ENCODE measurements at regions not wholly inside any gene's neighbourhood (a gene's known extent, or its start where the extent isn't known, plus 50 kb on each side); places are given as distances from the start of the nearest gene placed in this dataset.

- TF ChIP-seq POLR2A (IDR thresholded peaks at IDR 0.05) (no peak), CTCF (IDR thresholded peaks at IDR 0.05) (no peak), EP300 (IDR thresholded peaks at IDR 0.05) (no peak)
Observed at GRCh38 chrX:11967986-11968869, 170.0 kb upstream of the FRMPD4 start.
